ENCODE measurements at regions not wholly inside any gene's neighbourhood (a gene's known extent, or its start where the extent isn't known, plus 50 kb on each side); places are given as distances from the start of the nearest gene placed in this dataset.
"Not testable (repeated sequence)": the region's sequence is repeated elsewhere in the genome, so short reads cannot be mapped to it uniquely, and the experiment has no call there.

GRCh38 chr11:19433367-19433766, 192.6 kb upstream of the E2F8 start:
- no peak for DNase-seq (ENCODE audit: low spot score)

- DNase-seq (ENCODE audit: low spot score) = peak; percentile 85
These were observed 191.8 kb upstream of the E2F8 start for GRCh38 chr11:19432370-19433061.

- DNase-seq (ENCODE audit: low spot score) = no peak
These were observed 190.1 kb upstream of the E2F8 start for GRCh38 chr11:19430754-19431398.

- no peak for DNase-seq (ENCODE audit: low spot score)
These were observed 189.6 kb upstream of the E2F8 start for GRCh38 chr11:19430346-19430745.

GRCh38 chr11:19429108-19429760, 188.5 kb upstream of the E2F8 start:
- no peak for DNase-seq (ENCODE audit: low spot score)

GRCh38 chr11:19428206-19429002, 187.7 kb upstream of the E2F8 start:
- peak; percentile 59 for DNase-seq (ENCODE audit: low spot score)

- DNase-seq (ENCODE audit: low spot score) = no peak
These were observed 186.1 kb upstream of the E2F8 start for GRCh38 chr11:19426756-19427403.

- DNase-seq (ENCODE audit: low spot score) = no peak
These were observed 185.4 kb upstream of the E2F8 start for GRCh38 chr11:19426011-19426755.

GRCh38 chr11:19422276-19422675, 181.5 kb upstream of the E2F8 start:
- DNase-seq (ENCODE audit: low spot score) = no peak

- no peak for DNase-seq (ENCODE audit: low spot score)
These were observed 180.3 kb upstream of the E2F8 start for GRCh38 chr11:19420868-19421533.

GRCh38 chr11:19419808-19420207, 179.1 kb upstream of the E2F8 start:
- no peak for DNase-seq (ENCODE audit: low spot score)

- DNase-seq (ENCODE audit: low spot score) = no peak
These were observed 178.4 kb upstream of the E2F8 start for GRCh38 chr11:19419021-19419750.

GRCh38 chr11:19418221-19418620, 177.5 kb upstream of the E2F8 start:
- no peak for DNase-seq (ENCODE audit: low spot score)

- DNase-seq (ENCODE audit: low spot score) = not testable (repeated sequence)
These were observed 171.3 kb upstream of the E2F8 start for GRCh38 chr11:19412070-19412469.

- no peak for DNase-seq (ENCODE audit: low spot score)
These were observed 169.3 kb upstream of the E2F8 start for GRCh38 chr11:19410032-19410431.

GRCh38 chr11:19409307-19409706, 168.6 kb upstream of the E2F8 start:
- no peak for DNase-seq (ENCODE audit: low spot score)

- DNase-seq (ENCODE audit: low spot score) = no peak
These were observed 167.0 kb upstream of the E2F8 start for GRCh38 chr11:19407677-19408270.

GRCh38 chr11:19405966-19406365, 165.2 kb upstream of the E2F8 start:
- no peak for DNase-seq (ENCODE audit: low spot score)

GRCh38 chr11:19404787-19405186, 164.0 kb upstream of the E2F8 start:
- no peak for DNase-seq (ENCODE audit: low spot score)
